Left lung (tissue), 4 donors: ENCODE measurements at regions not wholly inside any gene's neighbourhood (a gene's known extent, or its start where the extent isn't known, plus 50 kb on each side); places are given as distances from the start of the nearest gene placed in this dataset.

Source experiments
- ATAC-seq: fragments of 200-7000 bp; cut with Tn5 transposase; one replicate; pipeline ENCODE4 v1.9.1; 2020; ENCODE audit warnings: moderate library complexity
- DNase-seq, 4 donors: peaks; one replicate each; pipeline ENCODE4 v3.0.0-alpha.2; 2013 to 2020
- H3K27ac ChIP-seq, 2 donors: fragments of 200-600 bp; sonication (generic) in 1 of 2; one replicate each; pipeline versions ENCODE4 v1.5.0 to v1.8.0; 2020 to 2021
- H3K27me3 ChIP-seq, 2 donors: fragments of 200-600 bp; sonication (generic) in 1 of 2; one replicate each; pipeline versions ENCODE4 v1.5.0 to v1.8.0; 2020 to 2021
- H3K36me3 ChIP-seq, 2 donors: fragments of 200-600 bp; sonication (generic) in 1 of 2; one replicate each; pipeline versions ENCODE4 v1.5.0 to v1.8.0; 2020 to 2021
- H3K4me1 ChIP-seq, 2 donors: fragments of 200-600 bp; one replicate each; pipeline ENCODE4 v1.8.0; 2021
- H3K4me3 ChIP-seq, 2 donors: fragments of 200-600 bp; sonication (generic) in 1 of 2; one replicate each; pipeline versions ENCODE4 v1.5.0 to v1.8.0; 2020 to 2021; ENCODE audit warnings: mild to moderate bottlenecking in 1 of 2
- H3K9me3 ChIP-seq, 2 donors: fragments of 200-600 bp; sonication (generic) in 1 of 2; one replicate each; pipeline versions ENCODE4 v1.5.0 to v1.8.0; 2020 to 2021
- CTCF ChIP-seq, 2 donors: fragments of 200-600 bp; sonication (generic) in 1 of 2; IDR thresholded peaks; one replicate each; pipeline versions ENCODE4 v1.5.0 to v1.8.0; 2021; ENCODE audit warnings: antibody characterized with exemption in 2 of 2
- intact Hi-C, 2 donors: fragments of 100-400 bp; cut with DNase I; formaldehyde crosslinking; loops; one replicate each; pipeline versions ENCODE4 v1.11.2 to v1.14.2; 2022
- donor health status: DM: no; HTN: yes; CAD: no.
- donor health status: DM: no; HTN: no; CAD: no.

- Histone ChIP-seq H3K9me3 (peaks cover 0 to 15% of the 10 kb centered on the region in 2 donors), H3K4me1 (no peaks in the 10 kb centered on the region), H3K36me3 (no peaks in the 10 kb centered on the region), H3K4me3 (no peak overlapping the region), H3K27me3 (no peaks in the 10 kb centered on the region), H3K27ac (no peak overlapping the region)
- DNase-seq (no peak), ATAC-seq (no peak)
- intact Hi-C loops, result no loop called here
- TF ChIP-seq CTCF (IDR thresholded peaks at IDR 0.05), result no peak
Measured at GRCh38 chr3:76552653-76553052, 487.2 kb upstream of the ROBO2 start.

GRCh38 chr3:76554707-76555106, 485.2 kb upstream of the ROBO2 start:
- intact Hi-C loops, result no loop called here
- no peak for ATAC-seq
- peaks cover 0 to 15% of the 10 kb centered on the region in 2 donors for H3K9me3 ChIP-seq
- H3K4me1 ChIP-seq, result no peaks in the 10 kb centered on the region
- TF ChIP-seq CTCF (IDR thresholded peaks at IDR 0.05), result no peak
- H3K36me3 ChIP-seq, result no peaks in the 10 kb centered on the region
- H3K27ac ChIP-seq, result no peak overlapping the region
- H3K4me3 ChIP-seq, result no peak overlapping the region
- peak in 2 of 4 donors; percentile 44 to 46 for DNase-seq
- no peaks in the 10 kb centered on the region for H3K27me3 ChIP-seq

- no peaks in the 10 kb centered on the region for H3K9me3 ChIP-seq
- no peak for DNase-seq
- intact Hi-C loops, result no loop called here
- H3K4me1 ChIP-seq, result no peaks in the 10 kb centered on the region
- H3K27me3 ChIP-seq, result no peaks in the 10 kb centered on the region
- ATAC-seq, result no peak
- no peak overlapping the region for H3K27ac ChIP-seq
- H3K36me3 ChIP-seq, result no peaks in the 10 kb centered on the region
- no peak for TF ChIP-seq CTCF (IDR thresholded peaks at IDR 0.05)
- H3K4me3 ChIP-seq, result no peak overlapping the region
Measured at GRCh38 chr3:76561494-76562236, 478.2 kb upstream of the ROBO2 start.

GRCh38 chr3:76565496-76566210, 474.2 kb upstream of the ROBO2 start:
- peak; percentile 93 for ATAC-seq

More at GRCh38 chr3:76565496-76566210, 474.2 kb upstream of the ROBO2 start:
- Histone ChIP-seq H3K9me3 (no peaks in the 10 kb centered on the region), H3K27me3 (no peaks in the 10 kb centered on the region), H3K36me3 (no peaks in the 10 kb centered on the region), H3K27ac (no peak overlapping the region), H3K4me3 (no peak overlapping the region), H3K4me1 (no peaks in the 10 kb centered on the region)
- DNase-seq, result no peak
- TF ChIP-seq CTCF (IDR thresholded peaks at IDR 0.05), result no peak
- intact Hi-C loops, result no loop called here
